Esophagus mucosa (tissue), 1 donor: ENCODE measurements at regions not wholly inside any gene's neighbourhood (a gene's known extent, or its start where the extent isn't known, plus 50 kb on each side); places are given as distances from the start of the nearest gene placed in this dataset.
"Not testable (repeated sequence)": the region's sequence is repeated elsewhere in the genome, so short reads cannot be mapped to it uniquely, and the experiment has no call there.

Experiments
- ATAC-seq: fragments of 200-7000 bp; cut with Tn5 transposase; one replicate; pipeline ENCODE4 v1.9.1; 2020
- donor health status: DM: yes; HTN: yes; CAD: no.

- no peak for ATAC-seq
Observed at GRCh38 chr5:39783756-39784421, 359.1 kb upstream of the DAB2 start.

- no peak for ATAC-seq
Observed at GRCh38 chr5:39780347-39780746, 355.6 kb upstream of the DAB2 start.

- no peak for ATAC-seq
Observed at GRCh38 chr5:39779831-39780230, 355.1 kb upstream of the DAB2 start.

- no peak for ATAC-seq
Observed at GRCh38 chr5:39775797-39776365, 351.1 kb upstream of the DAB2 start.

GRCh38 chr5:39775086-39775796, 350.5 kb upstream of the DAB2 start:
- no peak for ATAC-seq

GRCh38 chr5:39774605-39775004, 349.8 kb upstream of the DAB2 start:
- ATAC-seq = no peak

- no peak for ATAC-seq
Observed at GRCh38 chr5:39772307-39772706, 347.5 kb upstream of the DAB2 start.

- no peak for ATAC-seq
Observed at GRCh38 chr5:39767916-39768315, 343.1 kb upstream of the DAB2 start.

- ATAC-seq = no peak
Observed at GRCh38 chr5:39765366-39765765, 340.6 kb upstream of the DAB2 start.

- no peak for ATAC-seq
Observed at GRCh38 chr5:39762761-39763160, 338.0 kb upstream of the DAB2 start.

- no peak for ATAC-seq
Observed at GRCh38 chr5:39761199-39761950, 336.6 kb upstream of the DAB2 start.

GRCh38 chr5:39760385-39761198, 335.8 kb upstream of the DAB2 start:
- ATAC-seq = no peak

GRCh38 chr5:39759701-39760100, 334.9 kb upstream of the DAB2 start:
- no peak for ATAC-seq

GRCh38 chr5:39758426-39758825, 333.6 kb upstream of the DAB2 start:
- no peak for ATAC-seq

- ATAC-seq = no peak
Observed at GRCh38 chr5:39757131-39757530, 332.4 kb upstream of the DAB2 start.

GRCh38 chr5:39755986-39756385, 331.2 kb upstream of the DAB2 start:
- no peak for ATAC-seq

GRCh38 chr5:39755452-39755851, 330.7 kb upstream of the DAB2 start:
- ATAC-seq = no peak

GRCh38 chr5:39753747-39754146, 329.0 kb upstream of the DAB2 start:
- not testable (repeated sequence) for ATAC-seq

GRCh38 chr5:39750661-39751060, 325.9 kb upstream of the DAB2 start:
- no peak for ATAC-seq

- ATAC-seq = no peak
Observed at GRCh38 chr5:39742916-39743315, 318.1 kb upstream of the DAB2 start.

GRCh38 chr5:39740404-39740803, 315.6 kb upstream of the DAB2 start:
- ATAC-seq = no peak

GRCh38 chr5:39732166-39732565, 307.4 kb upstream of the DAB2 start:
- ATAC-seq = no peak

GRCh38 chr5:39730699-39731098, 305.9 kb upstream of the DAB2 start:
- no peak for ATAC-seq
